Natural killer cell (primary cell): ENCODE measurements at regions not wholly inside any gene's neighbourhood (a gene's known extent, or its start where the extent isn't known, plus 50 kb on each side); places are given as distances from the start of the nearest gene placed in this dataset.

ENCODE experiments used
- ATAC-seq, 3 donors: fragments of 150-1000 bp in 2 of 3; fragments of 200-7000 bp in 1 of 3; cut with Tn5 transposase; 1 replicate in 1 of 3; 2 replicates in 2 of 3; pipeline ENCODE4 v1.10.0; 2021; ENCODE audit warnings: mild to moderate bottlenecking in 2 of 3, moderate library complexity in 2 of 3
- DNase-seq, 2 donors: peaks; one replicate each; pipeline versions ENCODE4 v3.0.0 to v3.0.0-alpha.2; 2013 to 2021; ENCODE audit warnings: mixed read lengths in 1 of 2
- H3K27ac ChIP-seq: one replicate; pipeline ENCODE4 v1.5.1; 2013; ENCODE audit warnings: mild to moderate bottlenecking, low read length
- H3K27me3 ChIP-seq: one replicate; pipeline ENCODE4 v1.6.1; 2013; ENCODE audit warnings: low read length; ENCODE audit not compliant: control insufficient read depth, insufficient read depth
- H3K36me3 ChIP-seq: one replicate; pipeline ENCODE4 v1.6.1; 2013; ENCODE audit warnings: low read length; ENCODE audit not compliant: control insufficient read depth, insufficient read depth
- H3K4me1 ChIP-seq: one replicate; pipeline ENCODE4 v1.6.1; 2013; ENCODE audit warnings: low read length; ENCODE audit not compliant: control insufficient read depth, insufficient read depth
- H3K4me3 ChIP-seq: one replicate; pipeline ENCODE4 v1.5.1; 2013; ENCODE audit warnings: low read length
- H3K9me3 ChIP-seq: one replicate; pipeline ENCODE4 v1.6.1; 2013; ENCODE audit warnings: low read length; ENCODE audit not compliant: control insufficient read depth, insufficient read depth
- H3K27ac Mint-ChIP-seq, 2 donors: one replicate each; pipeline ENCODE4 v1.8.0; 2022; ENCODE audit warnings: mild to moderate bottlenecking in 2 of 2, mixed read lengths in 2 of 2, moderate library complexity in 1 of 2
- H3K27me3 Mint-ChIP-seq, 2 donors: one replicate each; pipeline ENCODE4 v1.8.0; 2022; ENCODE audit warnings: low read depth in 2 of 2, mixed read lengths in 2 of 2
- H3K36me3 Mint-ChIP-seq: one replicate; pipeline ENCODE4 v1.8.0; 2022; ENCODE audit warnings: mixed read lengths
- H3K4me1 Mint-ChIP-seq, 2 donors: one replicate each; pipeline ENCODE4 v1.8.0; 2022; ENCODE audit warnings: mixed read lengths in 2 of 2
- H3K4me3 Mint-ChIP-seq: one replicate; pipeline ENCODE4 v1.8.0; 2022; ENCODE audit warnings: mild to moderate bottlenecking, moderate library complexity, mixed read lengths
- H3K9me3 Mint-ChIP-seq, 2 donors: one replicate each; pipeline ENCODE4 v1.8.0; 2022; ENCODE audit warnings: mixed read lengths in 2 of 2
- WGBS: methylation state at CpG from one replicate; pipeline ENCODE4 v1.1.7; 2013; ENCODE audit warnings: missing lambda C conversion rate; ENCODE audit not compliant: insufficient coverage; 5-methylcytosine and 5-hydroxymethylcytosine counted together
- intact Hi-C: fragments of 100-400 bp; cut with micrococcal nuclease; formaldehyde crosslinking; loops from one replicate; pipeline ENCODE4 v1.14.2; 2022
- TF ChIP-seq, protein P1 (sequence below): fragments of 200-600 bp; IDR thresholded peaks from one replicate; pipeline ENCODE4 v1.8.0; 2022; ENCODE audit warnings: antibody characterized with exemption

DNA sequence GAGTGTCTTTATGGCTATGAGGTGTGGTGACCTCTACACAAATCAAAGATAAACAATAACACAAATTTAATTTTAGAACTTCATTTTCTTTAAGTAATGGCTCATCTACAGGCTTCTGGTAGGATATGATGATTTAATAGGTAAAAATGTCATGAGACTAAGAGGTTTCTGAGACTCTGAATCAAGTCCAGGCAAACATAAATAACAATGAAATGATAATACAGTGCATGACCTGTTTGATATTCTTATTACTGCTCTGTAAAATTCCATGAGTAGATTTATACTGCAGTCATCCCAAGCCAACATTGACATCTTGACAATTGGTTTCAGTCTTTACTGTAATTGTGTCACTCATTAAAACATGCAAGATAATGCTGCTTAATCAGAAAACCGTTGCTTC lies 936.8 kb downstream of the MCTP2 start:
- H3K27ac Mint-ChIP-seq, result no peak overlapping the region
- 81% methylated on average over 1 of the region's 1 CpG for WGBS
- no peak overlapping the region for H3K4me3 ChIP-seq
- no peaks in the 10 kb centered on the region for H3K9me3 ChIP-seq
- peaks cover 10 to 16% of the 10 kb centered on the region in 2 donors for H3K27me3 Mint-ChIP-seq
- DNase-seq (no peak), ATAC-seq (no peak)
- no peak overlapping the region for H3K27ac ChIP-seq
- no peaks in the 10 kb centered on the region for H3K36me3 ChIP-seq
- no peaks in the 10 kb centered on the region for H3K36me3 Mint-ChIP-seq
- TF ChIP-seq, protein P1, sequence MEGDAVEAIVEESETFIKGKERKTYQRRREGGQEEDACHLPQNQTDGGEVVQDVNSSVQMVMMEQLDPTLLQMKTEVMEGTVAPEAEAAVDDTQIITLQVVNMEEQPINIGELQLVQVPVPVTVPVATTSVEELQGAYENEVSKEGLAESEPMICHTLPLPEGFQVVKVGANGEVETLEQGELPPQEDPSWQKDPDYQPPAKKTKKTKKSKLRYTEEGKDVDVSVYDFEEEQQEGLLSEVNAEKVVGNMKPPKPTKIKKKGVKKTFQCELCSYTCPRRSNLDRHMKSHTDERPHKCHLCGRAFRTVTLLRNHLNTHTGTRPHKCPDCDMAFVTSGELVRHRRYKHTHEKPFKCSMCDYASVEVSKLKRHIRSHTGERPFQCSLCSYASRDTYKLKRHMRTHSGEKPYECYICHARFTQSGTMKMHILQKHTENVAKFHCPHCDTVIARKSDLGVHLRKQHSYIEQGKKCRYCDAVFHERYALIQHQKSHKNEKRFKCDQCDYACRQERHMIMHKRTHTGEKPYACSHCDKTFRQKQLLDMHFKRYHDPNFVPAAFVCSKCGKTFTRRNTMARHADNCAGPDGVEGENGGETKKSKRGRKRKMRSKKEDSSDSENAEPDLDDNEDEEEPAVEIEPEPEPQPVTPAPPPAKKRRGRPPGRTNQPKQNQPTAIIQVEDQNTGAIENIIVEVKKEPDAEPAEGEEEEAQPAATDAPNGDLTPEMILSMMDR, result no peak
- H3K9me3 Mint-ChIP-seq, result peaks cover 0 to 2% of the 10 kb centered on the region in 2 donors
- no peak overlapping the region for H3K4me3 Mint-ChIP-seq
- no peaks in the 10 kb centered on the region for H3K4me1 Mint-ChIP-seq
- H3K4me1 ChIP-seq, result no peaks in the 10 kb centered on the region
- no peaks in the 10 kb centered on the region for H3K27me3 ChIP-seq
- intact Hi-C loops, result no loop called here

DNA sequence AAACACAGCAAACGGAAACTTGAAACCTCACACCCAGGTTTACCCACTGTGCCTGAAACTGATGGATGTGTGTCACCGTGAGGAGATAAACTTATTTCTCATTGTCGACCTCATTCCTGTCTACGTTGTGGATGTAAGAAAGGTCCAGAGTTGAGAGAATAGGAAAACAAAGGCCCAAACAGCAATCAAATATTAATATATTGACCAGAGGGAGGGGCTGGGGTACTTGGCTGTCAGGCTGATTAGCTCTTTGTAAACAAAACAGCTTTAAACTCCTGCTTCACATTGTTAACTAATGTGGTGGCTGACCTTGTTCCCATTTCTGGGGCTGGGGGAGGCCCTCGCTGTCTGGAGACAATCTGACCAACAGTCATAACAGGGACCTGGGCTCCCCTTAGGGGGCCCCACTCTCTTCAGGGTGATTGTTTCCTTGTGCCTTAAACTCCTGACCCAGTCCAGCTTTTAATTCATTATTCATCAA lies 937.6 kb downstream of the MCTP2 start:
- Mint-ChIP-seq H3K9me3 (peaks cover 0 to 2% of the 10 kb centered on the region in 2 donors), H3K27ac (no peak overlapping the region), H3K27me3 (peaks cover 10 to 16% of the 10 kb centered on the region in 2 donors), H3K4me3 (no peak overlapping the region), H3K4me1 (no peaks in the 10 kb centered on the region), H3K36me3 (no peaks in the 10 kb centered on the region)
- Histone ChIP-seq H3K27ac (no peak overlapping the region), H3K27me3 (no peaks in the 10 kb centered on the region), H3K4me3 (no peak overlapping the region), H3K36me3 (no peaks in the 10 kb centered on the region), H3K4me1 (no peaks in the 10 kb centered on the region), H3K9me3 (no peaks in the 10 kb centered on the region)
- WGBS, result 20% methylated on average over 4 of the region's 5 CpGs
- DNase-seq (no peak), ATAC-seq (no peak)
- TF ChIP-seq, protein P1, result no peak
- intact Hi-C loops, result no loop called here

DNA sequence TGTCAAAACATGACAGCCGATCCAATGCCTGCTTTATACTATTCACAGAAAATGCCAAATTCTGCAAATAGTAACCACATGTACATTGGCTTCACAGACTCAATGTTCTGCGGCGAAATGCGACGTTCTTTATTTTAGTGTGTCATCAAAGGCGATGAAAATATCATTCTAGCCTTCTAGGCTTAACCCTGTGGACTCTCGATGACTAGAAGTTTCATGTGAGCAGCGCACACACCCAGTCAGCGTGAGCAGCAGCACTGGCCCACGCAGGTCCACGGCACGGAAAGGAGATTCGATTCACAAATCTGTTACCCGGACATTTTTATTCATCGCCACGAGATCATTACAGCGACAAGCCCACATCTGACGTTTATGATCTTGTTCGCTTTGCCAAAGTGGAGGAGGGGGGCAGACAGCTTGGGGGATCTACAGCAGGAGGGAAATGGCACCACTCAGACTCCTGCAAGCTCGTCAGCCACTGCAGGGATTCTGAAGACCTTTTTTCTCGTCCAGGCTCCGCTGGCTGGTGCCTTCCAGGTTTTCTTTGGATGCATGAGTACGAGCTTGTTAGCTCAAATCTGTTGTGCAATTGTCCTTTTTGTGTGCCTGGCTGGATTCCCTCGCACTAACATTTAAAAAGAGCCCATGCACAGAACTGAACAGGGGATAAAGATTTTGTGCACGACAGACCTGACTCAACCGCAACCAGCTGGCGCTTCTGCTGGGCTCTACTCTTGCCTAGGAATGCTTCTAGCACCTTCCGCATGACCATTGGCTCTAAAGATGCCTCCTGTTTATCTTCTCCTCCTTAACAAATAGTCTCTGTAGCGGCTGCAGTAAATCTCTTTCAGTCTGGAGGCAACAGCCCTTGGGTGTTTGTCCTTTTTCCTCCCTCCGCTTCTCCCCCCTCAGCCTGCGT lies 938.4 kb downstream of the MCTP2 start:
- Mint-ChIP-seq H3K27ac (no peak overlapping the region), H3K36me3 (no peaks in the 10 kb centered on the region), H3K4me3 (no peak overlapping the region), H3K4me1 (no peaks in the 10 kb centered on the region), H3K27me3 (peaks cover 10 to 16% of the 10 kb centered on the region in 2 donors), H3K9me3 (peaks cover 0 to 2% of the 10 kb centered on the region in 2 donors)
- Histone ChIP-seq H3K27ac (no peak overlapping the region), H3K4me3 (no peak overlapping the region), H3K27me3 (no peaks in the 10 kb centered on the region), H3K9me3 (no peaks in the 10 kb centered on the region), H3K36me3 (no peaks in the 10 kb centered on the region), H3K4me1 (no peaks in the 10 kb centered on the region)
- DNase-seq (no peak), ATAC-seq (no peak)
- 75% methylated on average over 31 of the region's 31 CpGs for WGBS
- intact Hi-C loops, result no loop called here
- TF ChIP-seq, protein P1, result no peak
